HS-5 (cell line): ENCODE measurements at regions not wholly inside any gene's neighbourhood (a gene's known extent, or its start where the extent isn't known, plus 50 kb on each side); places are given as distances from the start of the nearest gene placed in this dataset.

Experiments used
- DNase-seq: peaks from one replicate; pipeline ENCODE4 v3.0.0-alpha.2; 2012; ENCODE audit warnings: low read depth

- no peak for DNase-seq
These were observed 59.1 kb upstream of the TLE3 start for GRCh38 chr15:70156671-70157271.

- DNase-seq, result no peak
These were observed 57.1 kb upstream of the TLE3 start for GRCh38 chr15:70154718-70155347.

DNA sequence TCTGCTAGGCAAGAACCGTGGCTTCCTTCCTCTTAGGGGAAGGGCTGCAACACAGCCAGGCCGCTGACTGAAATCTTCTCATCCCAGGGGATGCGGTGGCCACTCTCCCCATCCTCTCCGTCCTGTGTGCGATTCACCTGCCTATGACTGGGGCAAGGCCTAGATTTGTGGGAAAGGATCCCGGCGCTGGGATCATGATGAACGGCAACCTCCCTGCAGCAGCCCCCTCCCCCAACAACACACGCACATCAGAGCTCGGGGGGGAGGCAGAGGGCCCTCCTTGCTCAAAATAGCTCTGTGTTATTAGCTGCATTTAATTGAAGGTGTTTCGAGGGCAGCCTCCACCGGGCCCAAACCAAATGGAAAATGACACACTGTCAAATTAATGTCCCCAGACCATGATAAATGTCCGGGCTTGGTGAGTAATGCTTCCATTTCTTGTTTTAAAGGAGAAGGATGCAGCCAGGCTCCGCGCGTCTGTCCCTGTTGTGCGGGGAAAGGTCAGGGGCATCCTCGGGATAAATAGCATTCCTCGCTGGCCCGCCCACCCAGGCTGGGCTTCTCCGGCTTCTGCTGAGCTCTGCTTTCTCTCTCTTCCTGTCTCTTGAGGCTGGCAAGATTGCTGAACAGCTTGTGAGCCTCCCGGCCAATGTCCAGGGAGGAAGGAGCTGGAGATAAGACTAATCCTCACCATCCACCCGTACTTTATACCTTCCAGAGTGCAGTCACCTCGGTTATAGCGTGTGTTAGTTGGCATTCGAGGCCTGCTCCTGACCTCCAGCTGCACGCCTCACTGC is 56.4 kb upstream of the TLE3 start:
- no peak for DNase-seq

DNA sequence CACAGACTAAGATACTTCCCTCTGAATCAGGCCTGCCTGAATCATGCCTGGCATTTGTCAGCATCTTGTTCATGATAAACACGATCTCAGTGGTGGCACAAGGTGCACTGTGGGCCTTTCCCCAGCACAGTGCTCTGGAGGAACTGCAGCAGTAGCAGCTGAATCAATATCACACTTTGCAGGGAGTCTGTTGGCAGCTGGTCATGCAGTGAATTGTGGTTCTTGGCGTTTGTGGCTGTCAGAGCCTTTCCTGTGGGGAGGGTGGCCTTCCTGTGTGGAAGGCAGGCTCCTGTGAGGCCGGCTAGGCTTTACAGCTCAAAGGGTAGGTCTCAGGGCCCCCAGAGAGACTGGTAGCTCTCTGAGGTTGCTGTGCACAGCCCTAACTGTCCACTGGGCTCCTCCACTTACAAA is 54.4 kb upstream of the TLE3 start:
- DNase-seq, result no peak

DNA sequence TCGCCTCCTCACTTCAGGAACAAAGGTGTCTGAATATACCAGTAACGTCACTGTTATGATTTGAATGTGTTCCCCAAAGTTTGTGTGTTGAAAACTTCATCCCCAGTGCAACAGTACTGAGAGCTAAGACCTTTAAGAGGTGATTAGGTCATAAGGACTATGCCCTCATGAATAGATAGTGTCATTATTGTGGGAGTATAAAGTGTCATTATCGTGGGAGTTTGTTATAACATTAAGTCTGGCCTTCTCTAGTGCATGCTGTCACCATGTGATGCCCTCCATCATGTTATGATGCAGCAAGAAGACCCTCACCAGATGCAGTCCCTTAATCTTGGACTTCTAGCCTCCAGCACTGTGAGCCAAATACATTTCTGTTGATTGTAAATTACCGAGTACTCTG is 53.7 kb upstream of the TLE3 start:
- no peak for DNase-seq

DNA sequence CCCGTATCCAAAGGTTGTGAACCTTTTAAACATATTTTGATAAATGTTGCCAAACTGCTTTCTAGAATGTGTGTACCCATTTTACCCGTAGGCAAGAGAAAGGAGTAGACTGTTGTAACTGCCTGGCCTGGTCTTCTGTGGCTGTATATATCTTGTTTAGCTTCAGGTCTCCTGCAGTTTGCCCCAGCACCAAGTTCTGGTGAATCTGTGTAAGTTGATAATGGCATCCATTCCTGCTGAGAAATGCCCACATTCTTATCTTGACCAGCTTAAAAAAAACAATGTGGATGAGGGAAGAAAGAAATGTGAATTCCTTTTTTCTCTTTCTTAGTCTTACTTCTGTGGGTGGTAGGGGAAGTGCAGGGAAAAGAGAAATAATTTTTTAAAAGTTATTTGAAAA is 53.3 kb upstream of the TLE3 start:
- DNase-seq, result no peak

- DNase-seq, result no peak
These were observed 52.7 kb upstream of the TLE3 start for GRCh38 chr15:70150405-70150747.

GRCh38 chr15:70149667-70150404 is 52.1 kb upstream of the TLE3 start:
- no peak for DNase-seq

DNA sequence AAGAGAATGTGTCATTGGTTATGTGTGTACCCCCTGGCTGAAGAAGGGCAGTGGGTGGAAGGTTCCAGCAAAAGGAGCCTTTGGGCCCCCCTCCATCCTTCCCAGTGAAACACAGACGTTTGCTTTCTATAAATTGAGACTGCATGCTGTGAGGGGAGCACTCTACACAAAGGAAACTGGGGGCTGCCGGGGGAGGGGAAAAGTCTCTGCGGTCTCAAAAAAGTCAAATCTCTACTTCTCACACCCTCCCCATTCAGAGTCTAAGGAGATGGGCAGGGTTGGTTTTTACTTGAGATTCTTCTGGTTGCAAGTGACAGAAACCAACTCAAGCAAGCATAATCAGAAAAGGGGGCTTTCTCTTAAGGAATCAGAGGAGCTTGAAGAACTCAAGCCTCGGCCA is 50.1 kb upstream of the TLE3 start:
- no peak for DNase-seq
